NCI-H1436 (cell line): ENCODE measurements at regions not wholly inside any gene's neighbourhood (a gene's known extent, or its start where the extent isn't known, plus 50 kb on each side); places are given as distances from the start of the nearest gene placed in this dataset.

ENCODE experiments used
- DNase-seq: peaks from one replicate; lab custom pipeline; 2025; lab: John Stamatoyannopoulos, UW

- no peak for DNase-seq
Measured at GRCh38 chr2:128534688-128535392, 216.2 kb upstream of the HS6ST1 start.

GRCh38 chr2:128535953-128536352 lies 217.3 kb upstream of the HS6ST1 start:
- no peak for DNase-seq

GRCh38 chr2:128536925-128537620 lies 218.4 kb upstream of the HS6ST1 start:
- no peak for DNase-seq

DNA sequence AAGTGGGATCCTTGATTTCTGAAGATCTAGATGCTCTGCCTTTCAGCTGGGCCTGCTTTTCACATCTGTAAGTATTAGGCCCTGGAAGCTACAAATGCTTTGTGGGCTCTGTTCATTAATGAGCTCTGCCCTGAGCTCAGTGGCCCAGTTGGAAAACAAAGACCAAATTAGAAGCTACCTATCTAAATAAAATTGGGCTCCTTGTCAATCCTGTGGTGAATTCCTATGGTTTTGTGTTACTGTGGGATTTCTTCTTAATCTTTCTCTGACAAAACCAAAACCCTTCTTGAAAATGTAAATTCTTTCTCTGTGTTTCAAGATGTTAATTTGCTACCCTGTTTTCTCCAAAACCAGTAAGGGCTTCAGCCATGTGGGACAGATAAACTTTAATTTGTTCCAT lies 219.0 kb upstream of the HS6ST1 start:
- no peak for DNase-seq

- DNase-seq = no peak
Measured at GRCh38 chr2:128538396-128538795, 219.7 kb upstream of the HS6ST1 start.

- DNase-seq = no peak
Measured at GRCh38 chr2:128540670-128541069, 222.0 kb upstream of the HS6ST1 start.

DNA sequence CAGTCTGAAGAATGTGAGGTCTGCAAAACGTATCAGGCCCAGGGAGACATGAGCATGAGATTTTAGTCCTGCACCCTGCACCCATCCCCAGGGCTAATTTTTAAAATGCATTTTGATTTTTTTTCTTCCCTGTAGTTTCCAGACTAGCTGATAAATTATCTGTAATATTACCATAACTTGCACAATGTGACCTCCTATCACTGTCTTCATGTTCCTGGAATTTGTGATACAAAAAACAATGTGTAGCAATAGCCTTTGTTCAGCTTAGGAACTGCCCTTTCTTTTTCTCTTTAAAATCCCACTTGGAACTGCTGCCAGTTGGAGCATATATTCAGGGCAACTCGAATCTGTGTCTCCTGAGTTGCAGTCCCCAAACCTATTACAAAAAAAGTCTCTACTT lies 222.8 kb upstream of the HS6ST1 start:
- no peak for DNase-seq

GRCh38 chr2:128543036-128543435 lies 224.4 kb upstream of the HS6ST1 start:
- no peak for DNase-seq

DNA sequence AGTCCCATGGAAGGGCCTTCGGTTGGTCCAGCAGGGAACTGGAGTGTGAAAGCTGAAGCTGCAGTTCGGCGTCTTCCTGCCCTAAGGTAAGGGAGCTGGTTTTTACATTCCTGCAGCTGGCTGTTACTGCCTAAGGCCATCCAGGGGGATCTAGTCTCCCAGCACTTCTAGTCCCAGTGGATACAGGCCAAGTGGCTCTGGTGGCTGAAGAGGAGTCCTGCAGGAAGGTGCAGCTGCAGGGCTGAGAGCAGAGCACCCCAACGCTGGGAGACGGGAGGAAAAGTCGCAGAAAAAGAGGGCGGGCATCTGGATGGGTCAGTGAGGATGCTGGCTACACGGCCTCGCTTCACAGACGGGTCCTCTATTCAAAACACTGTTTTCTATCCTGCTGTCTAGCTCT lies 225.0 kb upstream of the HS6ST1 start:
- no peak for DNase-seq

- no peak for DNase-seq
Measured at GRCh38 chr2:128544321-128545037, 225.8 kb upstream of the HS6ST1 start.

DNA sequence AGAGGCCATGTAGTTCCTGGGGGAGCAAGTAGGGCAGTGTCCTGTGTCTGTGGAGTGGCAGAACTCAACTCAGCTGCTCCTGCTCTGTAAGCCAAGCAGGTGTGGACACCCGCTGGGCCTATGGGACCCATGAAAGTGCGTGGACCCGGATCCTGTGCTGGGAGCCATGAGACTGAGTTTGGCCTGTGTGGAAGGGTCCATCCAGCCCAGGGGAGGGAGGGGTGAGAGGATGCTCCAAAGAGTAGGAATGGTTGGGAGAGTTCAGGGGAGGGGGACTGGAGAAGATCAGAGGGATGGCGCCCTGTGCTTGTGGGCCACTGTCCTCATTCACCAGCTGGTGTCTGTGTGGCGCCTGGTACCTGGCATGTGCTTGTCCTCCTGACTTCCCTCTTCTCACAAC lies 226.4 kb upstream of the HS6ST1 start:
- DNase-seq = no peak

GRCh38 chr2:128545829-128546228 lies 227.2 kb upstream of the HS6ST1 start:
- DNase-seq = no peak

- DNase-seq = no peak
Measured at GRCh38 chr2:128547667-128548066, 229.0 kb upstream of the HS6ST1 start.

DNA sequence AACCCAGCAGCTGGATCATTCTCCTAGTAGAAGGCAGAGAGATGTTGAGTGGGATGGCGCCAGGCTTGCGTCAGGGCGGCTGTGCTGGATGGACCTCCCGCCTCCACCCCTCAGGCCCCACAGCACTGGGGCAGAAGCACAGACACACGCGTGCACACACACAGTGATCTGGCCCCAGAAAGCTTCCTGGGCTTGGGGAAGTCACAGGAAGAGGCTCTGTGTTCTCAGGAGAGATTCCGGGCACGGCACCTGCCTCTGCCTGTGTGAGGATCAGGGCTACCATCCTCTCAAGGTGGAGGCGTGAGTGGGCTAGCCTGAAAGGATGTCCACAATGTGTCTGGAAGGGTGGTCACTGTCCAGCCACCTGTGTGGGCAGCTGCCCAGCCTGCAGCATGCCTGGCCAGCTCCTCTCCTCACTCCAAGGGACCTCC lies 229.8 kb upstream of the HS6ST1 start:
- no peak for DNase-seq

- DNase-seq = no peak
Measured at GRCh38 chr2:128549094-128549493, 230.4 kb upstream of the HS6ST1 start.

- no peak for DNase-seq
Measured at GRCh38 chr2:128549646-128550260, 231.1 kb upstream of the HS6ST1 start.

GRCh38 chr2:128550389-128550788 lies 231.7 kb upstream of the HS6ST1 start:
- no peak for DNase-seq

- no peak for DNase-seq
Measured at GRCh38 chr2:128550801-128551416, 232.2 kb upstream of the HS6ST1 start.

GRCh38 chr2:128551435-128551834 lies 232.8 kb upstream of the HS6ST1 start:
- no peak for DNase-seq

DNA sequence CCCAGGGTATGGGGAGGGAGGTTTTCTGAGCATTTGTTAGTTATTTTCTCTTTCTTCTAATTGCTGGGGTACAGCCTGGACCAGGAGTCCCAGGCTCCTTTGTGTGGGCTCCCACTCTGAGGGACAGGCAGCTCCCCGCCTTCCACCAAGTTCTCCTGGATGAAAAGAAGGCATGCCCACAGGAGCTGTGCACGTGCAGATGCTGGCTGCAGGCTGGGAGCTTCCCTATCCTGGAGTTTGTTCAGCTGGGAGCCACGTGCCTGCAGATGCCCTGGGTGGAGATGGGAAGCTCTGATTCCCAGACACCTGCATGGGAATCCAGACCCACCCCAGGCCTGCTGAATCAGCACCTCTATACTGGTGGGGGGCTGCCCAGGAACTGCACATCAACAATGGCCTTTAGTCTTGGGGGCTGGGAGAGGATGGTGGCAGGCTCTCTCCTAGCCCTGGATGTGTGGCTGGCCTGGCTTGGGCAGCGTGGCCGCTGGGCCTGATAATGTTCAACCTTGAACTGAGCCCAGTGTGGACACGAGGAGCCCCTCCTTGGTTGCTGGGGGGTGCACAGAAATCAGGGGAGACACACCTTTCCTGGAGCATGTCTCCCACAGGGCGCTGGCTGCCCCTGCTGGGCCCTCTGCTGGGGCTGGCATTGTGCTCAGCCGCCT lies 233.6 kb upstream of the HS6ST1 start:
- DNase-seq = no peak

GRCh38 chr2:128552806-128553551 lies 234.3 kb upstream of the HS6ST1 start:
- no peak for DNase-seq
